Glutamatergic neuron (in vitro differentiated cells): ENCODE measurements at regions not wholly inside any gene's neighbourhood (a gene's known extent, or its start where the extent isn't known, plus 50 kb on each side); places are given as distances from the start of the nearest gene placed in this dataset.

Experiments
- DNase-seq: peaks from one replicate; pipeline ENCODE4 v3.0.0; 2022
- H3K27ac Mint-ChIP-seq: one replicate; pipeline ENCODE4 v1.8.0; 2020; ENCODE audit warnings: mild to moderate bottlenecking, mixed read lengths, inconsistent platforms; ENCODE audit not compliant: unreplicated experiment
- H3K27me3 Mint-ChIP-seq: one replicate; pipeline ENCODE4 v1.8.0; 2020; ENCODE audit warnings: mild to moderate bottlenecking, moderate library complexity, mixed read lengths, inconsistent platforms; ENCODE audit not compliant: unreplicated experiment
- H3K36me3 Mint-ChIP-seq: one replicate; pipeline ENCODE4 v1.8.0; 2020; ENCODE audit warnings: mild to moderate bottlenecking, mixed read lengths, inconsistent platforms; ENCODE audit not compliant: unreplicated experiment
- H3K4me1 Mint-ChIP-seq: one replicate; pipeline ENCODE4 v1.8.0; 2020; ENCODE audit warnings: mild to moderate bottlenecking, low read depth, mixed read lengths, inconsistent platforms; ENCODE audit not compliant: unreplicated experiment
- H3K4me3 Mint-ChIP-seq: one replicate; pipeline ENCODE4 v1.8.0; 2020; ENCODE audit warnings: mild to moderate bottlenecking, mixed read lengths, inconsistent platforms; ENCODE audit not compliant: unreplicated experiment
- H3K9me3 Mint-ChIP-seq: one replicate; pipeline ENCODE4 v1.8.0; 2020; ENCODE audit warnings: mild to moderate bottlenecking, moderate library complexity, mixed read lengths, inconsistent platforms; ENCODE audit not compliant: unreplicated experiment
- TF ChIP-seq, protein P1 (sequence below): fragments of 200-600 bp; sonication (generic); IDR thresholded peaks from one replicate; pipeline ENCODE4 v1.5.0; 2021; ENCODE audit not compliant: partially characterized antibody, unreplicated experiment

DNA sequence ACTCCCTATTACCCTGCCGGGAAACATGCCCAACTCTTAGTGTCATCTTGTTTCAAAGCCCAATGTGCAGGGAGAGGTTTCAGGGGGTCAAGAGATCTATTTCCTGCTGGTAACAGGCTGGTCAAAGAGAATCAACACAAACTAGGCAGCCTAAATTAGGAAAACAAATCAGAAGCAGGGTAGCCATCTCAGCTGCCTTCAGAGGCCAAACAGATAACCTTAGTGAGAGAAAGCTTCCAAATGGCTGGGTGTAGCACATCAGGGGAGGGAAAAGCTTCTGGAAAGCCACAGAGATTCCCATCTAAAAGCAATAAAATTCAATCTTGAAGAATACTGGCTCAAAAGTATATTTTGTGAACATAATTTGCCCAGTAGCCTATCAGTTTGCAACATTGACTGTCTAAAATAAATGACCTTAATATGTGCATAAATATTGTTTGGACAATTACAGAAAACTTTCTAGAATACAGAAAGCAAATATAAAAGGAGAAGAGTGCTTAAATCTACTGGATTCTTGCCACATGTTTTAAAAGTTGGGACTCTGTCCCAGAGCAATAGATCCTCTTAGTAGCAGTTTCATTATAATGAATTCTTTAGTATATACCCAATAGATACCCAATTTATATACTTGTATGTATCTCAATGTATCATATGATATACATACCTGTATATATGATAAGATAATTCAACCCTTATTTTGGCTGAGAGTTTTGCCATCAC, 371.9 kb upstream of the RARB start:
- Mint-ChIP-seq H3K9me3 (peaks cover 2% of the 10 kb centered on the region), H3K36me3 (no peaks in the 10 kb centered on the region), H3K27ac (no peak overlapping the region), H3K4me3 (no peak overlapping the region), H3K4me1 (no peaks in the 10 kb centered on the region), H3K27me3 (no peaks in the 10 kb centered on the region)
- no peak for DNase-seq
- TF ChIP-seq, protein P1, sequence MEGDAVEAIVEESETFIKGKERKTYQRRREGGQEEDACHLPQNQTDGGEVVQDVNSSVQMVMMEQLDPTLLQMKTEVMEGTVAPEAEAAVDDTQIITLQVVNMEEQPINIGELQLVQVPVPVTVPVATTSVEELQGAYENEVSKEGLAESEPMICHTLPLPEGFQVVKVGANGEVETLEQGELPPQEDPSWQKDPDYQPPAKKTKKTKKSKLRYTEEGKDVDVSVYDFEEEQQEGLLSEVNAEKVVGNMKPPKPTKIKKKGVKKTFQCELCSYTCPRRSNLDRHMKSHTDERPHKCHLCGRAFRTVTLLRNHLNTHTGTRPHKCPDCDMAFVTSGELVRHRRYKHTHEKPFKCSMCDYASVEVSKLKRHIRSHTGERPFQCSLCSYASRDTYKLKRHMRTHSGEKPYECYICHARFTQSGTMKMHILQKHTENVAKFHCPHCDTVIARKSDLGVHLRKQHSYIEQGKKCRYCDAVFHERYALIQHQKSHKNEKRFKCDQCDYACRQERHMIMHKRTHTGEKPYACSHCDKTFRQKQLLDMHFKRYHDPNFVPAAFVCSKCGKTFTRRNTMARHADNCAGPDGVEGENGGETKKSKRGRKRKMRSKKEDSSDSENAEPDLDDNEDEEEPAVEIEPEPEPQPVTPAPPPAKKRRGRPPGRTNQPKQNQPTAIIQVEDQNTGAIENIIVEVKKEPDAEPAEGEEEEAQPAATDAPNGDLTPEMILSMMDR: no peak

DNA sequence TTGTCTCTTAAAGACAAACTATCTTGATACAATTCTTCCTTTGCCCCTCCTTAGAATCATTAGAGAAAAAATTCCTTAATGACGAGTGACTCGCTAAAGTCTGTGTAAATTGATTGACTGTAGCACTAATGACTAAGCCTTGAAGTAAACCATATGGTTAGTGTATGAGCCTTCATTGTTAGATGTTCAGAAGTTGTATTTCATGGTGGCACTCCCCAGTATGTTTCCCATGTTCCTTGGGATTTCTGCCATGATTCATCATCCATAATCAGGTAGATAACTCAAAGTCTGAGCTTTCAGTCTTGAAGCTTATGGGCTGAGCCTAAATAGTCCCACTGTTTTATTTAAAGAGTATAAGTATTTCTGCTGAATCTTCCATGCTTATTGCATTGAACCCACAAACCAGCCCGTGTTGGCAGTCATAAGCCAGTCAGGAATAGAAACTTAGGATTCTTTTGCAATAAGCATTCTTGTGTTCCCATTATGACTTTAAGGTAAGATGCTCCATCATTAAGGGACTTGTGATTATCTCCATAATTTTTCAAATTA, 371.2 kb upstream of the RARB start:
- H3K4me1 Mint-ChIP-seq: no peaks in the 10 kb centered on the region
- DNase-seq: no peak
- no peak overlapping the region for H3K4me3 Mint-ChIP-seq
- peaks cover 2% of the 10 kb centered on the region for H3K9me3 Mint-ChIP-seq
- TF ChIP-seq, protein P1: no peak
- H3K36me3 Mint-ChIP-seq: no peaks in the 10 kb centered on the region
- H3K27ac Mint-ChIP-seq: no peak overlapping the region
- H3K27me3 Mint-ChIP-seq: no peaks in the 10 kb centered on the region

DNA sequence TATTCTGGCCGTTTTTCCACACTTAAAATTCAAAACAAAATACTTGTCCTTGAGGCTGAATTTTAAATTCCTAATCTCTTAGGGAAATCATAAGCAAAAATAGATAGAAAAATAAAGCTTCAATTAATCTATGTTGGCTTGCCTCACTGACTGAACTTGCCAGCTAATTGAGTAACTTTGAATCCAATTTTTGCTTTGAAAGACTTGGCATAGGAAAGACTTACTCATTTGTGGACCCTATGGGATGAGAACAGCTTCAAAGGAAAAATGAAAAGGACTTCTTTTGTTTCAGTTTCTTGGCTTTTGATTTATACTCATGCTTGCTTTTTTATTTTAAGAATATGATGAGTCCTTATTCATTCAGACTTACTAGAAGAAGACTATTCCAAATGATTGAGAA, 370.7 kb upstream of the RARB start:
- Mint-ChIP-seq H3K27me3 (no peaks in the 10 kb centered on the region), H3K27ac (no peak overlapping the region), H3K4me1 (no peaks in the 10 kb centered on the region), H3K36me3 (no peaks in the 10 kb centered on the region), H3K9me3 (peaks cover 2% of the 10 kb centered on the region), H3K4me3 (no peak overlapping the region)
- DNase-seq: no peak
- TF ChIP-seq, protein P1: no peak

DNA sequence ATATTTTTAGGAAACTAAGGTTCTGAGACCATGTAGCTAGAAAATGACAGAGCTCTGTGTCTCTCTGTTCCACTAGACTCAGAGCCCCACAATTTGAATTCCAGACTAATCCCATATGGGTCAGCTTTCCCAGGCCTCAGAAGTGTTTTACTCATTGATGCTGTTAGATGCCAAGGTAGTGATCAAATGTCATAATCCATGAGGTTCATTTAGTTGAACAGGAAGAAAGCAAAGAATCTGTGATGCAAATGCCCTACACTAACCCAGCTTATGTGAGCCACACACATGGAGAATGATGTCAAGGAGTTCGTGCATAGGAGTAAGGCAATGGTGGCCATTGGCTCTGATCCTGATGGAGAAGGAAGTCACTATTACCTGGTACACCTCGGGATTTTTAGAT, 363.4 kb upstream of the RARB start:
- Mint-ChIP-seq H3K4me3 (no peak overlapping the region), H3K27me3 (peaks cover 2% of the 10 kb centered on the region), H3K4me1 (no peaks in the 10 kb centered on the region), H3K36me3 (no peaks in the 10 kb centered on the region), H3K27ac (no peak overlapping the region), H3K9me3 (no peaks in the 10 kb centered on the region)
- TF ChIP-seq, protein P1: no peak
- no peak for DNase-seq

DNA sequence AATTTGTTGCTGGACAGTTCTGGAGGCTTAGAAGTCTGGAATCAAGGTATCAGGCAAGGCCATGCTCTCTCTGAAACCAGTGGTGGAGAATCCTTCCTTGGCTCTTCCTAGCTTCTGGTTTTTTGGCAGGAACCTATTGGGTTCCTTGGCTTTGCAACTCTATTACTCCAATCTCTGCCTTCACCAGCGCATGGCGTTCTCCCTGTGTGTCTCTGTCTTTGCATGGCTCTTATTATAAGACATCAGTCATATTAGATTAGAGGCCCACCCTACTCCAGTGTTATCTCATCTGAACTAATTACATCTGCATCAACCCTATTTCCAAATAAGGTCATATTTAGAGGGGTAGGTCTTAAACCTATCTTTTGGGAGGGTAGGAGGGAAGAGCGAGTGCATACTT, 358.1 kb upstream of the RARB start:
- Mint-ChIP-seq H3K9me3 (no peaks in the 10 kb centered on the region), H3K4me3 (no peak overlapping the region), H3K27me3 (peaks cover 2% of the 10 kb centered on the region), H3K4me1 (no peaks in the 10 kb centered on the region), H3K36me3 (no peaks in the 10 kb centered on the region), H3K27ac (no peak overlapping the region)
- DNase-seq: no peak
- TF ChIP-seq, protein P1: no peak
